Gastrocnemius medialis (tissue), 4 donors: ENCODE measurements at regions not wholly inside any gene's neighbourhood (a gene's known extent, or its start where the extent isn't known, plus 50 kb on each side); places are given as distances from the start of the nearest gene placed in this dataset.

Experiments
- ATAC-seq, 2 donors: fragments of 150-250 bp; one replicate each; pipeline ENCODE4 v1.9.1; 2016
- DNase-seq, 2 donors: peaks; one replicate each; pipeline ENCODE4 v3.0.0-alpha.2; 2019
- H3K27ac ChIP-seq, 4 donors: fragments of 200-600 bp; sonication (generic); 1 replicate in 1 of 4; 2 replicates in 3 of 4; pipeline ENCODE4 v1.5.1; 2016 to 2018; ENCODE audit warnings: mild to moderate bottlenecking in 2 of 4, moderate library complexity in 1 of 4
- H3K27me3 ChIP-seq, 3 donors: fragments of 200-600 bp; sonication (generic) in 2 of 3; 1 replicate in 1 of 3; 2 replicates in 2 of 3; pipeline versions ENCODE4 v1.5.1 to v1.6.0; 2016 to 2019; ENCODE audit warnings: mild to moderate bottlenecking in 1 of 3, moderate library complexity in 1 of 3
- H3K36me3 ChIP-seq, 2 donors: fragments of 200-600 bp; sonication (generic) in 1 of 2; one replicate each; pipeline ENCODE4 v1.5.1; 2017 to 2018
- H3K4me1 ChIP-seq, 2 donors: fragments of 200-600 bp; sonication (generic) in 1 of 2; one replicate each; pipeline ENCODE4 v1.5.1; 2016 to 2017; ENCODE audit warnings: mild to moderate bottlenecking in 2 of 2
- H3K4me3 ChIP-seq, 4 donors: fragments of 200-600 bp; sonication (generic) in 3 of 4; 1 replicate in 1 of 4; 2 replicates in 3 of 4; pipeline ENCODE4 v1.5.1; 2016 to 2019; ENCODE audit warnings: mild to moderate bottlenecking in 2 of 4
- H3K9me3 ChIP-seq, 3 donors: fragments of 200-600 bp; sonication (generic) in 2 of 3; 1 replicate in 1 of 3; 2 replicates in 2 of 3; pipeline ENCODE4 v1.5.1; 2016 to 2019
- POLR2A ChIP-seq, 2 donors: fragments of 450-650 bp; IDR thresholded peaks; one replicate each; pipeline ENCODE4 v1.6.1; 2017; ENCODE audit warnings: antibody characterized with exemption in 2 of 2, mild to moderate bottlenecking in 2 of 2, moderate library complexity in 2 of 2
- in situ Hi-C, 4 donors: fragments of 200-750 bp; cut with MboI; loops; one replicate each; pipeline versions ENCODE4 v1.15.0 to v1.8.0; 2017; ENCODE audit warnings: low sequenced_read_pairs in 4 of 4
- intact Hi-C: fragments of 100-400 bp; cut with DNase I; formaldehyde crosslinking; loops from one replicate; pipeline ENCODE4 v1.15.1; 2023; ENCODE audit warnings: low total_unique reads
- TF ChIP-seq, protein P1 (sequence below), 5 experiments: fragments of 450-650 bp in 3 of 5; fragments of 200-600 bp in 2 of 5; sonication (generic) in 2 of 5; IDR thresholded peaks in 4 of 5; conservative IDR thresholded peaks in 1 of 5; 1 replicate in 4 of 5; 2 replicates in 1 of 5; pipeline ENCODE4 v1.5.1; 2016 to 2019; ENCODE audit warnings: antibody characterized with exemption in 5 of 5, mild to moderate bottlenecking in 3 of 5, moderate library complexity in 3 of 5

- intact Hi-C loops (no loop called here), in situ Hi-C loops (loop anchor here in 1 of 4 donors (25.0 kb wide), 1 partner anchor 440 kb away; no protein-coding TSS in a partner anchor)
- ATAC-seq (peak; percentile 86 to 88), DNase-seq (no peak)
- TF ChIP-seq POLR2A (IDR thresholded peaks at IDR 0.05), result no peak
- TF ChIP-seq, protein P1, sequence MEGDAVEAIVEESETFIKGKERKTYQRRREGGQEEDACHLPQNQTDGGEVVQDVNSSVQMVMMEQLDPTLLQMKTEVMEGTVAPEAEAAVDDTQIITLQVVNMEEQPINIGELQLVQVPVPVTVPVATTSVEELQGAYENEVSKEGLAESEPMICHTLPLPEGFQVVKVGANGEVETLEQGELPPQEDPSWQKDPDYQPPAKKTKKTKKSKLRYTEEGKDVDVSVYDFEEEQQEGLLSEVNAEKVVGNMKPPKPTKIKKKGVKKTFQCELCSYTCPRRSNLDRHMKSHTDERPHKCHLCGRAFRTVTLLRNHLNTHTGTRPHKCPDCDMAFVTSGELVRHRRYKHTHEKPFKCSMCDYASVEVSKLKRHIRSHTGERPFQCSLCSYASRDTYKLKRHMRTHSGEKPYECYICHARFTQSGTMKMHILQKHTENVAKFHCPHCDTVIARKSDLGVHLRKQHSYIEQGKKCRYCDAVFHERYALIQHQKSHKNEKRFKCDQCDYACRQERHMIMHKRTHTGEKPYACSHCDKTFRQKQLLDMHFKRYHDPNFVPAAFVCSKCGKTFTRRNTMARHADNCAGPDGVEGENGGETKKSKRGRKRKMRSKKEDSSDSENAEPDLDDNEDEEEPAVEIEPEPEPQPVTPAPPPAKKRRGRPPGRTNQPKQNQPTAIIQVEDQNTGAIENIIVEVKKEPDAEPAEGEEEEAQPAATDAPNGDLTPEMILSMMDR (IDR thresholded peaks at IDR 0.05 in 4 of 5, conservative IDR thresholded peaks at IDR 0.05 in 1 of 5), result no peak
- no peaks in the 10 kb centered on the region for H3K9me3 ChIP-seq
- H3K27ac ChIP-seq, result no peak overlapping the region
- H3K27me3 ChIP-seq, result no peaks in the 10 kb centered on the region
- H3K4me3 ChIP-seq, result no peak overlapping the region
- peaks cover 3 to 5% of the 10 kb centered on the region in 2 donors for H3K4me1 ChIP-seq
- no peaks in the 10 kb centered on the region for H3K36me3 ChIP-seq
These were observed 164.2 kb downstream of the FOXO1 start for GRCh38 chr13:40502236-40502635.

DNA sequence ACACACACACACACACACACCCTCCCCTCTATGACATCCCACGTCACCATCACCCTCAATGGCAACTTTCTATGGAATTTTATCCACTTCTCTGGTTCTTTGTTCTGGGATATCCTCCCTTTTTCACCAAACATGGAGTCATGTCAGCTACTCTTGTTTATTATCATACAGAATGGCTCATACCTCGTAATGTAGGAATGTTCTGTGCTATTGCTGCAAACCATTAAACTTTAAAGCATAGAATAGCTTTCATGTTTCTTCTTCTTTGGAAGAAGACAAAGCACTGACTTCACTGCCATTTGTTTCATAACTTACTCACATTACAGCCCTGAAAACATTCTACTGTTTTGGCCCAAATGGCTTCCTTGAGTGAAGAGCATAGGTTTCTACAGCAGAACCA, 163.4 kb downstream of the FOXO1 start:
- intact Hi-C loops, result no loop called here
- H3K36me3 ChIP-seq, result no peaks in the 10 kb centered on the region

GRCh38 chr13:40503966-40504591, 162.4 kb downstream of the FOXO1 start:
- ATAC-seq (no peak), DNase-seq (no peak)
- Histone ChIP-seq H3K27ac (no peak overlapping the region), H3K4me3 (no peak overlapping the region), H3K27me3 (no peaks in the 10 kb centered on the region), H3K9me3 (no peaks in the 10 kb centered on the region), H3K36me3 (no peaks in the 10 kb centered on the region), H3K4me1 (peaks cover 17 to 24% of the 10 kb centered on the region in 2 donors)
- in situ Hi-C loops (loop anchor here in 1 of 4 donors (25.0 kb wide), 1 partner anchor 442 kb away; no protein-coding TSS in a partner anchor), intact Hi-C loops (no loop called here)
- TF ChIP-seq, protein P1 (IDR thresholded peaks at IDR 0.05 in 4 of 5, conservative IDR thresholded peaks at IDR 0.05 in 1 of 5), result no peak
- TF ChIP-seq POLR2A (IDR thresholded peaks at IDR 0.05), result no peak

More for the DNA sequence above, 163.4 kb downstream of the FOXO1 start:
- no peak overlapping the region for H3K4me3 ChIP-seq
- H3K9me3 ChIP-seq, result no peaks in the 10 kb centered on the region
- in situ Hi-C loops, result loop anchor here in 1 of 4 donors (25.0 kb wide), 1 partner anchor 441 kb away; no protein-coding TSS in a partner anchor
- no peak for DNase-seq
- no peak for ATAC-seq
- peaks cover 6 to 13% of the 10 kb centered on the region in 2 donors for H3K4me1 ChIP-seq
- H3K27me3 ChIP-seq, result no peaks in the 10 kb centered on the region
- TF ChIP-seq POLR2A (IDR thresholded peaks at IDR 0.05), result no peak
- TF ChIP-seq, protein P1 (IDR thresholded peaks at IDR 0.05 in 4 of 5, conservative IDR thresholded peaks at IDR 0.05 in 1 of 5), result no peak
- H3K27ac ChIP-seq, result no peak overlapping the region

DNA sequence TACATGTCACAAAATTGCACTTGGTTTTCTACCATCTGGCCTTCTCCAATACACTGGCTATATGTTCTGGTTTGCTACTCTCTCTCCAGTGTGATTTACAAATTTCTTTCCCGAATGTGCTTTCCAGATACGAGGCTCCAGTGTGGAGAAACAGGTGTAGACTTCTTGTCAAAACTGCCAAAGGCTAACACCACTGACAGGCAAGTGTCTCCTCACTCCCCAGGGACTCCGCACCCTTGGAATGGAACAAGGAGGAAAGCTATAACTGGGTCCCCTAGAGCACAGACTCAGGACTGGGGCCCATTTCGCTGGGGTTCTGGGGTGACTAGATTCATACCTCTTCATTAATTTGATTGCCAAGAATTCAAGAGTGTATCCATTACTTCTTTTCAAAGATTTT, 161.8 kb downstream of the FOXO1 start:
- Histone ChIP-seq H3K4me3 (no peak overlapping the region), H3K9me3 (no peaks in the 10 kb centered on the region), H3K36me3 (no peaks in the 10 kb centered on the region), H3K27ac (no peak overlapping the region), H3K4me1 (peaks cover 17 to 24% of the 10 kb centered on the region in 2 donors), H3K27me3 (no peaks in the 10 kb centered on the region)
- DNase-seq (no peak), ATAC-seq (no peak)
- intact Hi-C loops, result no loop called here
- in situ Hi-C loops, result loop anchor here in 1 of 4 donors (25.0 kb wide), 1 partner anchor 442 kb away; no protein-coding TSS in a partner anchor
- TF ChIP-seq, protein P1 (IDR thresholded peaks at IDR 0.05 in 4 of 5, conservative IDR thresholded peaks at IDR 0.05 in 1 of 5), result no peak
- TF ChIP-seq POLR2A (IDR thresholded peaks at IDR 0.05), result no peak
